Peyer's patch (tissue), 4 donors: ENCODE measurements at regions not wholly inside any gene's neighbourhood (a gene's known extent, or its start where the extent isn't known, plus 50 kb on each side); places are given as distances from the start of the nearest gene placed in this dataset.
A peak's percentile ranks its signal among the peaks of the same experiment; 100 is the strongest.

ENCODE experiments used
- DNase-seq, 3 donors: peaks; one replicate each; pipeline ENCODE4 v3.0.0-alpha.2; 2017 to 2019
- H3K27ac ChIP-seq, 4 donors: fragments of 200-600 bp; sonication (generic); one replicate each; pipeline ENCODE4 v1.5.1; 2016 to 2019
- H3K27me3 ChIP-seq, 2 donors: fragments of 200-600 bp; sonication (generic); one replicate each; pipeline ENCODE4 v1.5.1; 2019
- H3K36me3 ChIP-seq, 3 donors: fragments of 200-600 bp; sonication (generic); one replicate each; pipeline ENCODE4 v1.5.1; 2016 to 2019
- H3K4me1 ChIP-seq, 4 donors: fragments of 200-600 bp; sonication (generic); one replicate each; pipeline ENCODE4 v1.5.1; 2016 to 2019
- H3K4me3 ChIP-seq, 4 donors: fragments of 200-600 bp; sonication (generic); 1 replicate in 3 of 4; 2 replicates in 1 of 4; pipeline ENCODE4 v1.5.1; 2016 to 2019; ENCODE audit warnings: mild to moderate bottlenecking in 1 of 4
- H3K9me3 ChIP-seq, 4 donors: fragments of 200-600 bp; sonication (generic); one replicate each; pipeline ENCODE4 v1.5.1; 2016 to 2019; ENCODE audit warnings: mild to moderate bottlenecking in 1 of 4
- CTCF ChIP-seq, 6 experiments: fragments of 450-650 bp in 4 of 6; fragments of 200-600 bp in 2 of 6; sonication (generic) in 1 of 6; IDR thresholded peaks; one replicate each; pipeline ENCODE4 v1.5.1; 2017 to 2019; ENCODE audit warnings: antibody characterized with exemption in 6 of 6, mild to moderate bottlenecking in 3 of 6, moderate library complexity in 1 of 6
- POLR2A ChIP-seq, 2 donors: fragments of 450-650 bp; IDR thresholded peaks; one replicate each; pipeline ENCODE4 v1.5.1; 2017; ENCODE audit warnings: antibody characterized with exemption in 2 of 2, mild to moderate bottlenecking in 2 of 2, moderate library complexity in 2 of 2

GRCh38 chr13:42373048-42373812 lies 101.3 kb downstream of the AKAP11 start:
- Histone ChIP-seq H3K9me3 (no peaks in the 10 kb centered on the region), H3K4me3 (no peak overlapping the region), H3K27ac (no peak overlapping the region), H3K27me3 (no peaks in the 10 kb centered on the region), H3K4me1 (peaks cover 0 to 3% (median 1%) of the 10 kb centered on the region in 4 donors), H3K36me3 (no peaks in the 10 kb centered on the region)
- TF ChIP-seq POLR2A (IDR thresholded peaks at IDR 0.05) (no peak), CTCF (IDR thresholded peaks at IDR 0.05) (no peak)
- no peak for DNase-seq

GRCh38 chr13:42375663-42376062 lies 103.7 kb downstream of the AKAP11 start:
- H3K4me1 ChIP-seq = peaks cover 0 to 12% (median 3%) of the 10 kb centered on the region in 4 donors
- no peaks in the 10 kb centered on the region for H3K27me3 ChIP-seq
- H3K27ac ChIP-seq = no peak overlapping the region
- no peak overlapping the region for H3K4me3 ChIP-seq
- no peak for DNase-seq
- no peaks in the 10 kb centered on the region for H3K9me3 ChIP-seq
- no peaks in the 10 kb centered on the region for H3K36me3 ChIP-seq
- TF ChIP-seq POLR2A (IDR thresholded peaks at IDR 0.05) (no peak), CTCF (IDR thresholded peaks at IDR 0.05) (no peak)

- TF ChIP-seq CTCF (IDR thresholded peaks at IDR 0.05) (no peak), POLR2A (IDR thresholded peaks at IDR 0.05) (no peak)
- H3K27ac ChIP-seq = peak overlapping the region in 2 of 4 donors; percentile 40
These were observed 105.9 kb downstream of the AKAP11 start for GRCh38 chr13:42377640-42378382.

GRCh38 chr13:42378383-42378780 lies 106.4 kb downstream of the AKAP11 start:
- H3K36me3 ChIP-seq = no peaks in the 10 kb centered on the region
- H3K4me3 ChIP-seq = no peak overlapping the region
- no peaks in the 10 kb centered on the region for H3K27me3 ChIP-seq
- peaks cover 0 to 12% (median 3%) of the 10 kb centered on the region in 4 donors for H3K4me1 ChIP-seq
- TF ChIP-seq POLR2A (IDR thresholded peaks at IDR 0.05) = no peak
- TF ChIP-seq CTCF (IDR thresholded peaks at IDR 0.05) = no peak
- H3K9me3 ChIP-seq = no peaks in the 10 kb centered on the region
- peak overlapping the region in 2 of 4 donors; percentile 40 for H3K27ac ChIP-seq
- DNase-seq = no peak

More at GRCh38 chr13:42377640-42378382, 105.9 kb downstream of the AKAP11 start:
- H3K4me3 ChIP-seq = no peak overlapping the region
- peaks cover 0 to 12% (median 3%) of the 10 kb centered on the region in 4 donors for H3K4me1 ChIP-seq
- no peaks in the 10 kb centered on the region for H3K9me3 ChIP-seq
- DNase-seq = peak in 2 of 3 donors; percentile 53 to 56
- no peaks in the 10 kb centered on the region for H3K36me3 ChIP-seq
- no peaks in the 10 kb centered on the region for H3K27me3 ChIP-seq

- no peak for DNase-seq
- no peak overlapping the region for H3K4me3 ChIP-seq
- no peaks in the 10 kb centered on the region for H3K27me3 ChIP-seq
- H3K36me3 ChIP-seq = no peaks in the 10 kb centered on the region
- TF ChIP-seq POLR2A (IDR thresholded peaks at IDR 0.05) (no peak), CTCF (IDR thresholded peaks at IDR 0.05) (no peak)
- H3K9me3 ChIP-seq = no peaks in the 10 kb centered on the region
- no peak overlapping the region for H3K27ac ChIP-seq
- peaks cover 0 to 12% (median 3%) of the 10 kb centered on the region in 4 donors for H3K4me1 ChIP-seq
These were observed 107.3 kb downstream of the AKAP11 start for GRCh38 chr13:42379241-42379640.
